GM23338 (cell line): ENCODE measurements at regions not wholly inside any gene's neighbourhood (a gene's known extent, or its start where the extent isn't known, plus 50 kb on each side); places are given as distances from the start of the nearest gene placed in this dataset.

Experiments
- ATAC-seq: fragments of 200-7000 bp; cut with Tn5 transposase; 3 replicates; pipeline ENCODE4 v1.9.1; 2020
- DNase-seq: peaks from one replicate; pipeline ENCODE4 v3.0.0-alpha.2; 2015; ENCODE audit warnings: low spot score
- H2AFZ ChIP-seq: fragments of 200-600 bp; sonication (generic); 2 replicates; pipeline ENCODE4 v1.8.0; 2016; ENCODE audit warnings: antibody characterized with exemption, mild to moderate bottlenecking, moderate library complexity
- H3F3A ChIP-seq: fragments of 200-600 bp; sonication (generic); replicated peaks from 2 replicates; pipeline ENCODE4 v1.8.0; 2017; ENCODE audit warnings: antibody characterized with exemption, mixed run types, low read depth
- H3K27ac ChIP-seq: fragments of 200-600 bp; sonication (generic); 2 replicates; pipeline ENCODE4 v1.6.1; 2016; ENCODE audit warnings: low read depth
- H3K27me3 ChIP-seq: fragments of 200-600 bp; sonication (generic); 2 replicates; pipeline ENCODE4 v1.8.0; 2016; ENCODE audit warnings: mild to moderate bottlenecking, mixed run types, moderate library complexity; ENCODE audit not compliant: insufficient read depth
- H3K36me3 ChIP-seq: fragments of 200-600 bp; sonication (generic); 2 replicates; pipeline ENCODE4 v1.8.0; 2016; ENCODE audit warnings: mild to moderate bottlenecking; ENCODE audit not compliant: insufficient read depth
- H3K4me1 ChIP-seq: fragments of 200-600 bp; sonication (generic); 2 replicates; pipeline ENCODE4 v1.8.0; 2016; ENCODE audit warnings: mild to moderate bottlenecking, moderate library complexity; ENCODE audit not compliant: insufficient read depth
- H3K4me2 ChIP-seq: fragments of 200-600 bp; sonication (generic); 2 replicates; pipeline ENCODE4 v1.7.1; 2017; ENCODE audit warnings: mixed run types
- H3K4me3 ChIP-seq: fragments of 200-600 bp; sonication (generic); 2 replicates; pipeline ENCODE4 v1.6.1; 2016; ENCODE audit warnings: mixed run types
- H3K79me2 ChIP-seq: fragments of 200-600 bp; sonication (generic); replicated peaks from 2 replicates; pipeline ENCODE4 v1.8.0; 2017; ENCODE audit warnings: mild to moderate bottlenecking; ENCODE audit not compliant: insufficient read depth
- H3K9me2 ChIP-seq: fragments of 200-600 bp; sonication (generic); 2 replicates; pipeline ENCODE4 v1.8.0; 2017; ENCODE audit not compliant: insufficient read depth
- H4K20me1 ChIP-seq: fragments of 200-600 bp; sonication (generic); replicated peaks from 2 replicates; pipeline ENCODE4 v1.8.0; 2017; ENCODE audit warnings: mild to moderate bottlenecking; ENCODE audit not compliant: insufficient read depth
- H3K27ac Mint-ChIP-seq: 2 replicates; pipeline ENCODE4 v1.8.0; 2020; ENCODE audit warnings: inconsistent platforms, mild to moderate bottlenecking, moderate library complexity, mixed read lengths
- H3K27me3 Mint-ChIP-seq: 3 replicates; pipeline ENCODE4 v1.8.0; 2022; ENCODE audit warnings: low read depth, mild to moderate bottlenecking, moderate library complexity, mixed read lengths, inconsistent platforms; ENCODE audit not compliant: insufficient read depth, poor library complexity
- H3K36me3 Mint-ChIP-seq: 3 replicates; pipeline ENCODE4 v1.8.0; 2021; ENCODE audit warnings: low read depth, mild to moderate bottlenecking, inconsistent platforms, moderate library complexity, mixed read lengths
- H3K4me1 Mint-ChIP-seq: 3 replicates; pipeline ENCODE4 v1.8.0; 2020; ENCODE audit warnings: mild to moderate bottlenecking, inconsistent platforms, mixed read lengths
- H3K4me3 Mint-ChIP-seq: 3 replicates; pipeline ENCODE4 v1.8.0; 2021; ENCODE audit warnings: moderate library complexity, mild to moderate bottlenecking, inconsistent platforms, mixed read lengths
- H3K9me3 Mint-ChIP-seq: 3 replicates; pipeline ENCODE4 v1.8.0; 2020; ENCODE audit warnings: moderate library complexity, mild to moderate bottlenecking, inconsistent platforms, mixed read lengths
- CREB1 ChIP-seq: fragments of 250-450 bp; sonication (Bioruptor Pico); IDR thresholded peaks from 2 replicates; pipeline ENCODE4 v1.5.0; 2020; ENCODE audit warnings: low read depth, mild to moderate bottlenecking, moderate library complexity
- ETS1 ChIP-seq: IDR thresholded peaks from 2 replicates; pipeline ENCODE4 v1.6.1; 2016; ENCODE audit warnings: antibody characterized with exemption
- JUNB ChIP-seq: IDR thresholded peaks from one replicate; pipeline ENCODE4 v1.6.1; 2016; ENCODE audit warnings: antibody characterized with exemption; ENCODE audit not compliant: unreplicated experiment
- POLR2AphosphoS5 ChIP-seq: IDR thresholded peaks from 2 replicates; pipeline ENCODE4 v1.6.1; 2016; ENCODE audit warnings: antibody characterized with exemption, low read depth
- STAT1 ChIP-seq: IDR thresholded peaks from one replicate; pipeline ENCODE4 v1.6.1; 2016; ENCODE audit warnings: antibody characterized with exemption; ENCODE audit not compliant: unreplicated experiment
- ZNF114 ChIP-seq: fragments of 250-450 bp; sonication (Bioruptor Pico); IDR thresholded peaks from 2 replicates; pipeline ENCODE4 v1.5.0; 2020; ENCODE audit warnings: mild to moderate bottlenecking, moderate library complexity
- ZNF331 ChIP-seq: fragments of 250-450 bp; sonication (Bioruptor Pico); IDR thresholded peaks from 2 replicates; pipeline ENCODE4 v1.5.0; 2020; ENCODE audit warnings: low read depth, mild to moderate bottlenecking, moderate library complexity
- ZNF462 ChIP-seq: fragments of 250-450 bp; sonication (Bioruptor Pico); IDR thresholded peaks from 2 replicates; pipeline ENCODE4 v1.5.0; 2020; ENCODE audit warnings: mild to moderate bottlenecking, moderate library complexity
- TF ChIP-seq, protein P1 (sequence below), 2 experiments: fragments of 200-600 bp in 1 of 2; sonication (generic) in 1 of 2; conservative IDR thresholded peaks; 2 replicates each; pipeline versions ENCODE4 v1.5.1 to v1.6.1; 2016 to 2017; ENCODE audit warnings: antibody characterized with exemption in 2 of 2, low read depth in 2 of 2, mild to moderate bottlenecking in 2 of 2, moderate library complexity in 1 of 2

DNA sequence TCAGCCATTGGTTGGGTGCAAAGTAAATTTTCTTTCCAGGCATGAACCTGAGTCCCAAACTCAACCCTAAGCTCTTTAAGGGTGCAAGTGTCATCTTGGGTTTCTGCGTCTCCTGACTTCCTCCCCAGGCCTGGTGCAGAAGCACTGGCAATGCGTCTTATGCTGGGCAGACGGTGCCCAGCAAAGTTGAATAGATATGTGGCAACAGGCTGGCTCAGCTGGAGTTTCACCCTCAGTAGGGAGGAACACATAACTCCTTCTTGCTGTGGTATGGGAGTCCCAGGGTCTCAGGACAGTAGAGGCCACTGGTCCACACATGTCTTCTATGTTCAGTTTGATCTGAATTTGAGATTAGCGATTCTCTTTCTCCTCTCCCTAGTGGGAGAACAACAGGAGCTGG, 181.3 kb downstream of the RPS24 start:
- Mint-ChIP-seq H3K36me3 (no peaks in the 10 kb centered on the region), H3K9me3 (no peaks in the 10 kb centered on the region), H3K27me3 (peaks cover 6% of the 10 kb centered on the region), H3K4me1 (peaks cover 4% of the 10 kb centered on the region), H3K4me3 (no peak overlapping the region), H3K27ac (no peak overlapping the region)
- no peak overlapping the region for H3K27ac ChIP-seq
- no peak for DNase-seq
- H3F3A ChIP-seq, result no peaks in the 10 kb centered on the region
- TF ChIP-seq ZNF331 (CRISPR knock-in tag) (no peak), ZNF462 (CRISPR knock-in tag) (no peak), STAT1 (no peak), JUNB (no peak), ZNF114 (CRISPR knock-in tag) (no peak), ETS1 (no peak), POLR2AphosphoS5 (no peak), CREB1 (CRISPR knock-in tag) (no peak)
- TF ChIP-seq, protein P1, sequence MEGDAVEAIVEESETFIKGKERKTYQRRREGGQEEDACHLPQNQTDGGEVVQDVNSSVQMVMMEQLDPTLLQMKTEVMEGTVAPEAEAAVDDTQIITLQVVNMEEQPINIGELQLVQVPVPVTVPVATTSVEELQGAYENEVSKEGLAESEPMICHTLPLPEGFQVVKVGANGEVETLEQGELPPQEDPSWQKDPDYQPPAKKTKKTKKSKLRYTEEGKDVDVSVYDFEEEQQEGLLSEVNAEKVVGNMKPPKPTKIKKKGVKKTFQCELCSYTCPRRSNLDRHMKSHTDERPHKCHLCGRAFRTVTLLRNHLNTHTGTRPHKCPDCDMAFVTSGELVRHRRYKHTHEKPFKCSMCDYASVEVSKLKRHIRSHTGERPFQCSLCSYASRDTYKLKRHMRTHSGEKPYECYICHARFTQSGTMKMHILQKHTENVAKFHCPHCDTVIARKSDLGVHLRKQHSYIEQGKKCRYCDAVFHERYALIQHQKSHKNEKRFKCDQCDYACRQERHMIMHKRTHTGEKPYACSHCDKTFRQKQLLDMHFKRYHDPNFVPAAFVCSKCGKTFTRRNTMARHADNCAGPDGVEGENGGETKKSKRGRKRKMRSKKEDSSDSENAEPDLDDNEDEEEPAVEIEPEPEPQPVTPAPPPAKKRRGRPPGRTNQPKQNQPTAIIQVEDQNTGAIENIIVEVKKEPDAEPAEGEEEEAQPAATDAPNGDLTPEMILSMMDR (conservative IDR thresholded peaks at IDR 0.05; ENCODE audit: low read depth in 2 of 2), result no peak
- no peak for ATAC-seq
- no peak overlapping the region for H2AFZ ChIP-seq
- no peaks in the 10 kb centered on the region for H3K79me2 ChIP-seq
- no peaks in the 10 kb centered on the region for H3K27me3 ChIP-seq
- 0 out of 2 replicates have a peak, but pooled peaks cover 4% of the 10 kb centered on the region for H3K4me1 ChIP-seq
- H3K9me2 ChIP-seq, result no peaks in the 10 kb centered on the region
- no peak overlapping the region for H3K4me2 ChIP-seq
- no peaks in the 10 kb centered on the region for H3K36me3 ChIP-seq
- H3K4me3 ChIP-seq, result no peak overlapping the region
- no peaks in the 10 kb centered on the region for H4K20me1 ChIP-seq
